GM21381 (cell line): ENCODE measurements at regions not wholly inside any gene's neighbourhood (a gene's known extent, or its start where the extent isn't known, plus 50 kb on each side); places are given as distances from the start of the nearest gene placed in this dataset.

Experiments
- ATAC-seq: cut with Tn5 transposase; IDR thresholded peaks from one replicate; pipeline ENCODE4 v1.9.1; 2021; ENCODE audit warnings: mild to moderate bottlenecking, moderate library complexity; ENCODE audit not compliant: unreplicated experiment

- no peak for ATAC-seq
Observed at GRCh38 chr3:117774130-117774529, 1064.6 kb downstream of the TUSC7 start.

GRCh38 chr3:117786349-117786748 is 1076.8 kb downstream of the TUSC7 start:
- ATAC-seq = no peak

- no peak for ATAC-seq
Observed at GRCh38 chr3:117788061-117788460, 1078.5 kb downstream of the TUSC7 start.

- no peak for ATAC-seq
Observed at GRCh38 chr3:117788506-117788905, 1078.9 kb downstream of the TUSC7 start.

- ATAC-seq = no peak
Observed at GRCh38 chr3:117790235-117790987, 1080.8 kb downstream of the TUSC7 start.

- no peak for ATAC-seq
Observed at GRCh38 chr3:117793622-117794265, 1084.2 kb downstream of the TUSC7 start.

GRCh38 chr3:117798221-117798620 is 1088.6 kb downstream of the TUSC7 start:
- no peak for ATAC-seq

- no peak for ATAC-seq
Observed at GRCh38 chr3:117798687-117799386, 1089.3 kb downstream of the TUSC7 start.

- ATAC-seq = no peak
Observed at GRCh38 chr3:117799387-117799735, 1089.8 kb downstream of the TUSC7 start.

GRCh38 chr3:117801912-117802239 is 1092.3 kb downstream of the TUSC7 start:
- no peak for ATAC-seq

- ATAC-seq = no peak
Observed at GRCh38 chr3:117809186-117810081, 1099.9 kb downstream of the TUSC7 start.

- no peak for ATAC-seq
Observed at GRCh38 chr3:117811786-117812185, 1102.2 kb downstream of the TUSC7 start.

- ATAC-seq = no peak
Observed at GRCh38 chr3:117814975-117815374, 1105.4 kb downstream of the TUSC7 start.

GRCh38 chr3:117817103-117817502 is 1107.5 kb downstream of the TUSC7 start:
- ATAC-seq = no peak

- no peak for ATAC-seq
Observed at GRCh38 chr3:117818592-117818991, 1109.0 kb downstream of the TUSC7 start.

GRCh38 chr3:117820658-117821299 is 1111.2 kb downstream of the TUSC7 start:
- ATAC-seq = no peak

GRCh38 chr3:117822416-117822815 is 1112.8 kb downstream of the TUSC7 start:
- no peak for ATAC-seq

GRCh38 chr3:117836296-117836695 is 1126.7 kb downstream of the TUSC7 start:
- ATAC-seq = no peak

GRCh38 chr3:117837391-117837790 is 1127.8 kb downstream of the TUSC7 start:
- no peak for ATAC-seq

GRCh38 chr3:117842086-117842485 is 1132.5 kb downstream of the TUSC7 start:
- ATAC-seq = no peak

GRCh38 chr3:117843356-117843755 is 1133.8 kb downstream of the TUSC7 start:
- no peak for ATAC-seq
